ENCODE measurements at regions not wholly inside any gene's neighbourhood (a gene's known extent, or its start where the extent isn't known, plus 50 kb on each side); places are given as distances from the start of the nearest gene placed in this dataset.

DNA sequence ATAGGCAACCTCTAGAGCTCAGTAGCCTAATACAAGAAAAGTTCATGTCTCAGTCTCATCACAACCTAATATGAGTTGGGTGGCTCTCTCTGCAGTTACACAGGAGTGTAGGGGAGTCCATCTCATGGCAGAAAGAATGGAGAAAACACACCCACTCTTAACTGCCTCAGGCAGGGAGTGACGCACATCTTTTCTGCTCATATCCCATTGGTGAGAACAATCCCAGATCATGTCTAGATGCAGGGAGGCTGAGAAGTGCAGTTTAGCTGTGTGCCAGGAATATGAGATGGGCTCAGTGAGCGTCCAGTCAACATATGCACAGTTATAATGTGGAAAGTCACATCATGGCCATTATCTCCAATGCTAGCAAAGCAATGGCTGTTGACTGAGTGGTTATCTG is 59.3 kb upstream of the KCNA5 start:
- Mint-ChIP-seq H3K4me3 (no peak overlapping the region), H3K4me1 (ENCODE audit: unreplicated experiment) (no peaks in the 10 kb centered on the region), H3K27ac (no peak overlapping the region), H3K9me3 (no peaks in the 10 kb centered on the region), H3K36me3 (no peaks in the 10 kb centered on the region), H3K27me3 (peaks cover 81% of the 10 kb centered on the region)
- DNase-seq (ENCODE audit: extremely low spot score, unreplicated experiment): no peak
- TF ChIP-seq, protein P1, sequence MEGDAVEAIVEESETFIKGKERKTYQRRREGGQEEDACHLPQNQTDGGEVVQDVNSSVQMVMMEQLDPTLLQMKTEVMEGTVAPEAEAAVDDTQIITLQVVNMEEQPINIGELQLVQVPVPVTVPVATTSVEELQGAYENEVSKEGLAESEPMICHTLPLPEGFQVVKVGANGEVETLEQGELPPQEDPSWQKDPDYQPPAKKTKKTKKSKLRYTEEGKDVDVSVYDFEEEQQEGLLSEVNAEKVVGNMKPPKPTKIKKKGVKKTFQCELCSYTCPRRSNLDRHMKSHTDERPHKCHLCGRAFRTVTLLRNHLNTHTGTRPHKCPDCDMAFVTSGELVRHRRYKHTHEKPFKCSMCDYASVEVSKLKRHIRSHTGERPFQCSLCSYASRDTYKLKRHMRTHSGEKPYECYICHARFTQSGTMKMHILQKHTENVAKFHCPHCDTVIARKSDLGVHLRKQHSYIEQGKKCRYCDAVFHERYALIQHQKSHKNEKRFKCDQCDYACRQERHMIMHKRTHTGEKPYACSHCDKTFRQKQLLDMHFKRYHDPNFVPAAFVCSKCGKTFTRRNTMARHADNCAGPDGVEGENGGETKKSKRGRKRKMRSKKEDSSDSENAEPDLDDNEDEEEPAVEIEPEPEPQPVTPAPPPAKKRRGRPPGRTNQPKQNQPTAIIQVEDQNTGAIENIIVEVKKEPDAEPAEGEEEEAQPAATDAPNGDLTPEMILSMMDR (conservative IDR thresholded peaks at IDR 0.05): no peak

DNA sequence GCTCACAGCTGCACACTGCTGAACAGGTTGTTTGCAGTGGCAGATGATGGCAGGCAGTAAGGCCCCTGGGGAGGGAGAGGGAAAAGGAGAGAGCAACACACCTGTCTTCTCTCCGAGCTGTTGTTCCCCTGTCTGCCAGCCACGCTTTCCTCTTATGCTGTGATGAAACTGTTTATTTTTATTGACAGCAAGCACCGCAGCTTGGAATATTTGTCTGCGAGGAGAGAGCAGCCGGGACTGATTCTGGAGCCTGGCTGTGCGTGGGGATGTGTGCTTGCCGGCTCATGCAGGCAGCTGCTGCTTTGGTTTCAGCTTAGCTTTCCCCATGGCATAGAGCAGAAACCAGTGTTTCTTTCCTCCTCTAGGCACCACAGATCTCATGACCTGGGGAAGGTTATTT is 58.7 kb upstream of the KCNA5 start:
- H3K9me3 Mint-ChIP-seq: no peaks in the 10 kb centered on the region
- peaks cover 81% of the 10 kb centered on the region for H3K27me3 Mint-ChIP-seq

DNA sequence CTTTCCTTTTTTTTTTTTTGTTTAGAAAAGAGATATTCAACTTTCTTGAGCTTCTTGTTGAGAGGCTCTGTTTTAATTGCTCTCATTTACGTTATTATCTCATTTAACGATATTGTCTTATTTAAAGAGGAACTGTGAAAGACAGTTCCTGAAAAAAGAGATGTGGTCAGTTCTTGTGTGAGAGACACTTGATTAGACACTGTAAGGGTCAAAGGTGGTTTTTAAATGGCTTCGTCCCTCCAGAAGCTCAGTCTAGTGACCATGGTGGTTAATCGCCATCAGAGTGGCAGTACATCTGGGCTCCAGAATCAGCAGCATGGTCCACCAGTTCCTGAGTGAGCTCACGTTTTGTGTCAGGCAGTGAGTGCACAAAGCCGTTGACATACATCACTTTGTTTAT is 57.9 kb upstream of the KCNA5 start:
- Mint-ChIP-seq H3K27ac (no peak overlapping the region), H3K27me3 (peaks cover 79% of the 10 kb centered on the region), H3K4me3 (no peak overlapping the region), H3K4me1 (ENCODE audit: unreplicated experiment) (no peaks in the 10 kb centered on the region), H3K36me3 (no peaks in the 10 kb centered on the region), H3K9me3 (no peaks in the 10 kb centered on the region)
- TF ChIP-seq, protein P1 (conservative IDR thresholded peaks at IDR 0.05): no peak
- DNase-seq (ENCODE audit: extremely low spot score, unreplicated experiment): no peak

More for the DNA sequence above, 58.7 kb upstream of the KCNA5 start:
- Mint-ChIP-seq H3K27ac (no peak overlapping the region), H3K36me3 (no peaks in the 10 kb centered on the region), H3K4me3 (no peak overlapping the region), H3K4me1 (ENCODE audit: unreplicated experiment) (no peaks in the 10 kb centered on the region)
- DNase-seq (ENCODE audit: extremely low spot score, unreplicated experiment): no peak
- TF ChIP-seq, protein P1 (conservative IDR thresholded peaks at IDR 0.05): no peak

DNA sequence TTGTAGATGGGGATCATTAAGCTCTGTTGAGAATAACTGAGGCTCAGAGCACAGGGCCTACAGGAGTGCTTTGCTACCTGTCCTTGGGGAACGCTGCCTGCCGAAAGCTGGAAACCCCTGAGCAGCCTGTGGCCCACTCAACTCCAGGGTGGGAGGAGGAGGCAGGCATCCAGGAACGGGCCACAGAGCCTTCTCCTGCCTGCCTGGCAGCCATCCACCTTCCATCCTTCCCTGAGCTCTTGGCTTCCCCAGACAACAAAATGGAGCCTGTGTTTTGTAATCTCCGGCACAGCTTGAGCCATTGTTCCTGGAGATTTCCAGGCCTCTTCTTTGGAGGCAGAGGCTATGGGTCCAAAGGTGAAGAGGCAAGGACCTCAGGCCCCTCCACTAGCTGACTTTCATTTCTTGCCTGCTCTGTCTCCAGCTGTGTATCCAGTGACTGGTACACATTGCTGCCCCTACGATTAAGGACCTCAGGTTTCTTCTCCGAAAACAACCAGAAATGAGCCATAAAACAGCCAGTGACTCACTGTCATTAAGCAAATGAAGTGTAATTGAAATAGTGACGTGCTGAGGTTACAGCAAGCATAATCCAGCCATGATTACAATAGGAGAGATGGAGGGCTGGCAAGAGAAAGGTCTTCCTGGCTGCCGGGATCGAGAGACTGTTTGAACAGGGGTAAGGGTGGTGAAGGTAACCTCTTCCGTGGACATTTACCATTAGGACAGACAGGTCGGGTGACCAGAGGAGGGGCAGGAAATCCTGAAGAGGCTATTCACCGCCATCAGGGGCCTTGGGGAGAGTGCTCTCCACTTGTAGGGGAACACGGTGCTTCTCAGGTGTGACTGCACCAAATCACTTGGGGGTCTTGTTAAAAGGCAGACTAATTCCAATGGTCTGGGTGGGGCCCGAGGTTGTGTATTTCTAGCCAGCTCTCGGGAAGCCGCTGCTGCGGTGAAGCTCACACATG is 56.3 kb upstream of the KCNA5 start:
- Mint-ChIP-seq H3K36me3 (no peaks in the 10 kb centered on the region), H3K9me3 (no peaks in the 10 kb centered on the region), H3K27me3 (peaks cover 78% of the 10 kb centered on the region), H3K27ac (no peak overlapping the region), H3K4me1 (ENCODE audit: unreplicated experiment) (no peaks in the 10 kb centered on the region), H3K4me3 (no peak overlapping the region)
- DNase-seq (ENCODE audit: extremely low spot score, unreplicated experiment): no peak
- TF ChIP-seq, protein P1 (conservative IDR thresholded peaks at IDR 0.05): no peak

DNA sequence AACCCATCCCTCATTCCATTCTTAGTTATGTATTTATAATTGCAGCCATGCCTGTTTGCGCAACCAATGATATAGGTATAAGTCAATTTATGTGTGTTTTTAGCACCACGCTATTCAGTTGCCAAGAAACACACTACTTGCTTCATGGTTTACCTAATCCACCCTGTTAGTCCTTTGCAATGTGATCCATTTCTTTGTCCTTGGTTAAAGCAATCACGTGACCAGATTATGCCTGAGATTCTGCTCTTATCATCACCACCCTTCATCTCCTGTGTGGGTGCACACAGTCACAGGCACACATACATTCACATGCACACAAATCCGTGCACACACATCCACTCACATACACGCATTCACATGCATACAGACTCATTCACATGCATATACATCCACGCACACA is 52.3 kb upstream of the KCNA5 start:
- H3K27ac Mint-ChIP-seq: no peak overlapping the region

More for the DNA sequence above, 52.3 kb upstream of the KCNA5 start:
- no peak for DNase-seq (ENCODE audit: extremely low spot score, unreplicated experiment)
- H3K4me1 Mint-ChIP-seq (ENCODE audit: unreplicated experiment): no peaks in the 10 kb centered on the region
- TF ChIP-seq, protein P1 (conservative IDR thresholded peaks at IDR 0.05): no peak
- no peaks in the 10 kb centered on the region for H3K9me3 Mint-ChIP-seq
- H3K36me3 Mint-ChIP-seq: no peaks in the 10 kb centered on the region
- no peak overlapping the region for H3K4me3 Mint-ChIP-seq
- H3K27me3 Mint-ChIP-seq: peaks cover 77% of the 10 kb centered on the region

Measured in type B pancreatic cell (in vitro differentiated cells).